ENCODE measurements at regions not wholly inside any gene's neighbourhood (a gene's known extent, or its start where the extent isn't known, plus 50 kb on each side); places are given as distances from the start of the nearest gene placed in this dataset.

DNA sequence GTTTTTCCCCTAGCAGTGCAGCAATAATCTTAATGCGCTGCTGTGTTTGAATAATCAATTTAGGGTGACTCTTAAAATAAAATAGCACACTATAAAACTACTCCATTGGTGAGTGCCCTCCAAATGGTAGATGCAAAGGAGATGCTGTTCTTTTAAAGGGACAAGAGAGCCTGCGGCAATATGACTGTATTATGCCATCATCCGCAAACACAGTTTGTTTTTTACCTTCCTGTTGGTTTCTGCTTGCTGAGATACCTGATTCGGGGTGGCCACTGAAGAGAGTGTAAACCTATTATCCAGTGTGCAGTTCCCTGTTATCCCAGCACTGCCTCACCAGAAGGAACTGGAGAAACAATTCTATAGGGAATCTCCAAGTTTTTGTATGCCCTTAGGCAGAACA lies 523.1 kb upstream of the TGFBR2 start:
- no peak overlapping the region for H2AFZ ChIP-seq (ENCODE audit: low read depth, low read length)
- H3K4me2 ChIP-seq (ENCODE audit: low read length) = no peak overlapping the region

GRCh38 chr3:30084316-30084715 lies 522.1 kb upstream of the TGFBR2 start:
- Histone ChIP-seq H3K9me3 (ENCODE audit: low read length) (no peaks in the 10 kb centered on the region), H3K36me3 (ENCODE audit: insufficient read depth, low read length) (no peaks in the 10 kb centered on the region), H2AFZ (ENCODE audit: low read depth, low read length) (no peak overlapping the region), H3K9ac (ENCODE audit: low read length) (no peak overlapping the region), H3K4me3 (ENCODE audit: low read length) (no peak overlapping the region), H3F3A (ENCODE audit: insufficient read depth, low read length, poor library complexity, severe bottlenecking) (no peaks in the 10 kb centered on the region), H3K27me3 (ENCODE audit: insufficient read depth, low read depth, low read length) (peaks cover 4% of the 10 kb centered on the region), H3K79me2 (replicated peaks; ENCODE audit: insufficient read depth, low read length) (no peaks in the 10 kb centered on the region), H4K20me1 (ENCODE audit: insufficient read depth) (no peaks in the 10 kb centered on the region), H3K4me2 (ENCODE audit: low read length) (no peak overlapping the region), H3K9me2 (ENCODE audit: insufficient read depth, low read length) (no peaks in the 10 kb centered on the region), H3K27ac (ENCODE audit: low read length) (no peak overlapping the region)
- TF ChIP-seq MXI1 (conservative IDR thresholded peaks at IDR 0.05; ENCODE audit: poor library complexity, severe bottlenecking) (no peak), EP300 (conservative IDR thresholded peaks at IDR 0.05; ENCODE audit: poor library complexity, severe bottlenecking) (no peak), SMC3 (conservative IDR thresholded peaks at IDR 0.05; ENCODE audit: poor library complexity) (no peak), EZH2 (IDR thresholded peaks at IDR 0.05; ENCODE audit: borderline replicate concordance, insufficient read depth, low read length, poor library complexity, severe bottlenecking) (no peak), TAF1 (IDR thresholded peaks at IDR 0.05; ENCODE audit: low read depth) (no peak), POLR2AphosphoS5 (IDR thresholded peaks at IDR 0.05) (no peak), RAD21 (conservative IDR thresholded peaks at IDR 0.05) (no peak)
- TF ChIP-seq, protein P1, sequence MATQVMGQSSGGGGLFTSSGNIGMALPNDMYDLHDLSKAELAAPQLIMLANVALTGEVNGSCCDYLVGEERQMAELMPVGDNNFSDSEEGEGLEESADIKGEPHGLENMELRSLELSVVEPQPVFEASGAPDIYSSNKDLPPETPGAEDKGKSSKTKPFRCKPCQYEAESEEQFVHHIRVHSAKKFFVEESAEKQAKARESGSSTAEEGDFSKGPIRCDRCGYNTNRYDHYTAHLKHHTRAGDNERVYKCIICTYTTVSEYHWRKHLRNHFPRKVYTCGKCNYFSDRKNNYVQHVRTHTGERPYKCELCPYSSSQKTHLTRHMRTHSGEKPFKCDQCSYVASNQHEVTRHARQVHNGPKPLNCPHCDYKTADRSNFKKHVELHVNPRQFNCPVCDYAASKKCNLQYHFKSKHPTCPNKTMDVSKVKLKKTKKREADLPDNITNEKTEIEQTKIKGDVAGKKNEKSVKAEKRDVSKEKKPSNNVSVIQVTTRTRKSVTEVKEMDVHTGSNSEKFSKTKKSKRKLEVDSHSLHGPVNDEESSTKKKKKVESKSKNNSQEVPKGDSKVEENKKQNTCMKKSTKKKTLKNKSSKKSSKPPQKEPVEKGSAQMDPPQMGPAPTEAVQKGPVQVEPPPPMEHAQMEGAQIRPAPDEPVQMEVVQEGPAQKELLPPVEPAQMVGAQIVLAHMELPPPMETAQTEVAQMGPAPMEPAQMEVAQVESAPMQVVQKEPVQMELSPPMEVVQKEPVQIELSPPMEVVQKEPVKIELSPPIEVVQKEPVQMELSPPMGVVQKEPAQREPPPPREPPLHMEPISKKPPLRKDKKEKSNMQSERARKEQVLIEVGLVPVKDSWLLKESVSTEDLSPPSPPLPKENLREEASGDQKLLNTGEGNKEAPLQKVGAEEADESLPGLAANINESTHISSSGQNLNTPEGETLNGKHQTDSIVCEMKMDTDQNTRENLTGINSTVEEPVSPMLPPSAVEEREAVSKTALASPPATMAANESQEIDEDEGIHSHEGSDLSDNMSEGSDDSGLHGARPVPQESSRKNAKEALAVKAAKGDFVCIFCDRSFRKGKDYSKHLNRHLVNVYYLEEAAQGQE (IDR thresholded peaks at IDR 0.05; ENCODE audit: borderline replicate concordance) = no peak
- TF ChIP-seq, protein P2, sequence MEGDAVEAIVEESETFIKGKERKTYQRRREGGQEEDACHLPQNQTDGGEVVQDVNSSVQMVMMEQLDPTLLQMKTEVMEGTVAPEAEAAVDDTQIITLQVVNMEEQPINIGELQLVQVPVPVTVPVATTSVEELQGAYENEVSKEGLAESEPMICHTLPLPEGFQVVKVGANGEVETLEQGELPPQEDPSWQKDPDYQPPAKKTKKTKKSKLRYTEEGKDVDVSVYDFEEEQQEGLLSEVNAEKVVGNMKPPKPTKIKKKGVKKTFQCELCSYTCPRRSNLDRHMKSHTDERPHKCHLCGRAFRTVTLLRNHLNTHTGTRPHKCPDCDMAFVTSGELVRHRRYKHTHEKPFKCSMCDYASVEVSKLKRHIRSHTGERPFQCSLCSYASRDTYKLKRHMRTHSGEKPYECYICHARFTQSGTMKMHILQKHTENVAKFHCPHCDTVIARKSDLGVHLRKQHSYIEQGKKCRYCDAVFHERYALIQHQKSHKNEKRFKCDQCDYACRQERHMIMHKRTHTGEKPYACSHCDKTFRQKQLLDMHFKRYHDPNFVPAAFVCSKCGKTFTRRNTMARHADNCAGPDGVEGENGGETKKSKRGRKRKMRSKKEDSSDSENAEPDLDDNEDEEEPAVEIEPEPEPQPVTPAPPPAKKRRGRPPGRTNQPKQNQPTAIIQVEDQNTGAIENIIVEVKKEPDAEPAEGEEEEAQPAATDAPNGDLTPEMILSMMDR (IDR thresholded peaks at IDR 0.05; ENCODE audit: poor library complexity, severe bottlenecking) = no peak

More for the DNA sequence above, 523.1 kb upstream of the TGFBR2 start:
- H3K9me2 ChIP-seq (ENCODE audit: insufficient read depth, low read length) = no peaks in the 10 kb centered on the region
- no peaks in the 10 kb centered on the region for H3F3A ChIP-seq (ENCODE audit: insufficient read depth, low read length, poor library complexity, severe bottlenecking)
- no peaks in the 10 kb centered on the region for H4K20me1 ChIP-seq (ENCODE audit: insufficient read depth)
- H3K9ac ChIP-seq (ENCODE audit: low read length) = no peak overlapping the region
- H3K36me3 ChIP-seq (ENCODE audit: insufficient read depth, low read length) = no peaks in the 10 kb centered on the region
- H3K79me2 ChIP-seq (replicated peaks; ENCODE audit: insufficient read depth, low read length) = no peaks in the 10 kb centered on the region
- no peaks in the 10 kb centered on the region for H3K9me3 ChIP-seq (ENCODE audit: low read length)
- H3K27me3 ChIP-seq (ENCODE audit: insufficient read depth, low read depth, low read length) = peaks cover 4% of the 10 kb centered on the region
- TF ChIP-seq, protein P1 (IDR thresholded peaks at IDR 0.05; ENCODE audit: borderline replicate concordance) = no peak
- no peak for TF ChIP-seq SMC3 (conservative IDR thresholded peaks at IDR 0.05; ENCODE audit: poor library complexity)
- TF ChIP-seq POLR2AphosphoS5 (IDR thresholded peaks at IDR 0.05) = no peak
- no peak for TF ChIP-seq TAF1 (IDR thresholded peaks at IDR 0.05; ENCODE audit: low read depth)
- TF ChIP-seq MXI1 (conservative IDR thresholded peaks at IDR 0.05; ENCODE audit: poor library complexity, severe bottlenecking) = no peak
- TF ChIP-seq EP300 (conservative IDR thresholded peaks at IDR 0.05; ENCODE audit: poor library complexity, severe bottlenecking) = no peak
- TF ChIP-seq, protein P2 (IDR thresholded peaks at IDR 0.05; ENCODE audit: poor library complexity, severe bottlenecking) = no peak
- no peak for TF ChIP-seq RAD21 (conservative IDR thresholded peaks at IDR 0.05)
- no peak for TF ChIP-seq EZH2 (IDR thresholded peaks at IDR 0.05; ENCODE audit: borderline replicate concordance, insufficient read depth, low read length, poor library complexity, severe bottlenecking)
- no peak overlapping the region for H3K4me3 ChIP-seq (ENCODE audit: low read length)
- no peak overlapping the region for H3K27ac ChIP-seq (ENCODE audit: low read length)

Measured in neural cell (in vitro differentiated cells).